GM18861 (cell line): ENCODE measurements at regions not wholly inside any gene's neighbourhood (a gene's known extent, or its start where the extent isn't known, plus 50 kb on each side); places are given as distances from the start of the nearest gene placed in this dataset.
A peak's percentile ranks its signal among the peaks of the same experiment; 100 is the strongest.
"Not testable (repeated sequence)": the region's sequence is repeated elsewhere in the genome, so short reads cannot be mapped to it uniquely, and the experiment has no call there.

Experiments used
- ATAC-seq: cut with Tn5 transposase; IDR thresholded peaks from one replicate; pipeline ENCODE4 v1.9.1; 2021; ENCODE audit not compliant: unreplicated experiment

GRCh38 chr6:84358581-84358980 lies 131.1 kb upstream of the CEP162 start:
- no peak for ATAC-seq

GRCh38 chr6:84357631-84358030 lies 130.2 kb upstream of the CEP162 start:
- ATAC-seq = no peak

- no peak for ATAC-seq
Measured at GRCh38 chr6:84356907-84357306, 129.5 kb upstream of the CEP162 start.

GRCh38 chr6:84353459-84354423 lies 126.3 kb upstream of the CEP162 start:
- no peak for ATAC-seq

GRCh38 chr6:84350397-84350796 lies 123.0 kb upstream of the CEP162 start:
- no peak for ATAC-seq

- no peak for ATAC-seq
Measured at GRCh38 chr6:84349542-84349941, 122.1 kb upstream of the CEP162 start.

GRCh38 chr6:84348801-84349200 lies 121.4 kb upstream of the CEP162 start:
- no peak for ATAC-seq

- no peak for ATAC-seq
Measured at GRCh38 chr6:84346372-84346771, 118.9 kb upstream of the CEP162 start.

- no peak for ATAC-seq
Measured at GRCh38 chr6:84344005-84344404, 116.6 kb upstream of the CEP162 start.

- ATAC-seq = no peak
Measured at GRCh38 chr6:84340422-84340821, 113.0 kb upstream of the CEP162 start.

GRCh38 chr6:84333842-84334241 lies 106.4 kb upstream of the CEP162 start:
- ATAC-seq = no peak

GRCh38 chr6:84332139-84333034 lies 104.9 kb upstream of the CEP162 start:
- ATAC-seq = peak; percentile 96

GRCh38 chr6:84330325-84330724 lies 102.9 kb upstream of the CEP162 start:
- no peak for ATAC-seq

- no peak for ATAC-seq
Measured at GRCh38 chr6:84329516-84329915, 102.1 kb upstream of the CEP162 start.

GRCh38 chr6:84329077-84329476 lies 101.6 kb upstream of the CEP162 start:
- no peak for ATAC-seq

GRCh38 chr6:84317463-84317862 lies 90.0 kb upstream of the CEP162 start:
- no peak for ATAC-seq

- no peak for ATAC-seq
Measured at GRCh38 chr6:84314377-84314898, 87.0 kb upstream of the CEP162 start.

- ATAC-seq = no peak
Measured at GRCh38 chr6:84309336-84309735, 81.9 kb upstream of the CEP162 start.

GRCh38 chr6:84304881-84305280 lies 77.4 kb upstream of the CEP162 start:
- no peak for ATAC-seq

- not testable (repeated sequence) for ATAC-seq
Measured at GRCh38 chr6:84291033-84291432, 63.6 kb upstream of the CEP162 start.

GRCh38 chr6:84284428-84285049 lies 57.1 kb upstream of the CEP162 start:
- no peak for ATAC-seq
